ENCODE measurements at regions not wholly inside any gene's neighbourhood (a gene's known extent, or its start where the extent isn't known, plus 50 kb on each side); places are given as distances from the start of the nearest gene placed in this dataset.
"Not testable (repeated sequence)": the region's sequence is repeated elsewhere in the genome, so short reads cannot be mapped to it uniquely, and the experiment has no call there.

DNA sequence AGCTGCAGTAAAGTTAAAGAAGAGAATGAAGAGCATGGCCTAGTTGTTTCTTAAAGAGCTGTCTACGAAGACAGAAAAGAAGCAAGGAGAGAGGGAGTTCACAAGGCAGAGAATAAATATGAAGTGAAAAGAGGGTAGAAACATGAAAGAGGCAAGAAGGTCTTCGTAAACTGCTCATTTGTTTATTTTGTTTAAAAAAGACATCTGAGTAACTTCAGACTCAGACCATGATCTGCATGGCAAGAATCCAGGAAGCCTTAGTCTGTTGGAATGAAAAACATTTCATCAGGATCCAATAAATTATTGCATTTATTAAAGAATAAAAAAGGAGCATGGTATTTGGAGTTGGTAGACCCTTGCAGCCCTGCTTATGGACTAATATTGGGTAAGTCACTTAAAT, 151.1 kb downstream of the SEM1 start:
- no peak for DNase-seq

GRCh38 chr7:96558093-96558492, 151.6 kb downstream of the SEM1 start:
- DNase-seq = no peak

GRCh38 chr7:96557598-96557997, 152.0 kb downstream of the SEM1 start:
- DNase-seq = not testable (repeated sequence)

DNA sequence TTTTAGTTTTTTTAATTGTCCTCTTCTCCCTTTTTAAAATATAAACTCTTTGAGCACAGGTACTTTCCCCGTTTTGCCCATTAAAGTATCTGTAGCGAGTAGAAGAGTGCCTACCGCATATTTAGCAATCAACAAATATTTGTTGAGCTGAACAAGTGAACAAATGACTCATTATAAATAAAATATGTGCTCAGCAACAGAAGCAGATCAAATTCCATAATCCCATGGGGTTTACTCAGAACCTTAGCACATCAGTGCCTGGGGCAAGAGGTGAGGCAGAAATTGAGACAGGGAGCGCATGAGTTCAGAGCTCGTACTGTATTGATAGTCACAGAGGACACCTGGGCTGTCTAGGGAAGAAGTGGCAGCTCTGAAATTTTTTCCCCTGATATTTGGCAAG, 161.0 kb downstream of the SEM1 start:
- no peak for DNase-seq

- no peak for DNase-seq
Measured at GRCh38 chr7:96547371-96547811, 162.3 kb downstream of the SEM1 start.

DNA sequence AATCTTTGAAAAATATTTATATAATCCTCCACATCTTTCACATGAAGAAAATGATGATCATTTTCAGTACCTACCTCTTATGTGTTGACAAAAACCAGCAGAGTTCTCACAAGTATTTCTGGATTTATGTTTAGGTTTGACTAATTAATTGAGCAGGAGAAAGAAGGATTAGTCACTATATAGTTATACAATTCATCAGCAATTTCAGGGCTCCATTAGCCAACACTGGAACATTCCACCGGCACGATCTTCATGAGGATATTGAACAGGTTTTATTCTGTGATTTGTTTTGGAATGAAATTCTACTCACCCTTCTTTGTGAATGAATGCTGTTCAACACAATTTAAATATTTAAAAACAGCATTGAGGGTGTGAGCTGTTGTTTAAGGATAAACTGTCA, 163.2 kb downstream of the SEM1 start:
- no peak for DNase-seq

- DNase-seq = no peak
Measured at GRCh38 chr7:96539471-96539870, 170.2 kb downstream of the SEM1 start.

DNA sequence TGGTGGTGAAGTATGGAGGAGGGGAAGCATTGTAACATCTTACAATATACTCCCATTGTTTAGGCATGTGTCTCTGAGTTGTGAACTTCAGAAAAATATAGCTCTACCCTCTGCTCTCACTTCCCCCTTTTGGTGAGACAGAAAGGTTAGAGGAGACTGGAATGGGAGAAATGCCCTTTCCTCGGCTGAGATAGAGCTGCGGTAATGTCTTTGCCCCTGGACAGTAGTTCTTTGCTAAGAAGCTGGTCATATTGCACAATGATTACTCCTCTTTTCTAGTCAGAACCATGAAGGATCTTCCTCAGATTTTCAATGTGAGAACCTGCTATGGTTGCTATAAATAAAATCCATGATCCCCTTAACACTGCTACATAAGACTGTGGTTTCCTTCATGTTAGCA, 171.0 kb downstream of the SEM1 start:
- no peak for DNase-seq

- DNase-seq = no peak
Measured at GRCh38 chr7:96534221-96534620, 175.4 kb downstream of the SEM1 start.

- DNase-seq = no peak
Measured at GRCh38 chr7:96532428-96532935, 177.2 kb downstream of the SEM1 start.

DNA sequence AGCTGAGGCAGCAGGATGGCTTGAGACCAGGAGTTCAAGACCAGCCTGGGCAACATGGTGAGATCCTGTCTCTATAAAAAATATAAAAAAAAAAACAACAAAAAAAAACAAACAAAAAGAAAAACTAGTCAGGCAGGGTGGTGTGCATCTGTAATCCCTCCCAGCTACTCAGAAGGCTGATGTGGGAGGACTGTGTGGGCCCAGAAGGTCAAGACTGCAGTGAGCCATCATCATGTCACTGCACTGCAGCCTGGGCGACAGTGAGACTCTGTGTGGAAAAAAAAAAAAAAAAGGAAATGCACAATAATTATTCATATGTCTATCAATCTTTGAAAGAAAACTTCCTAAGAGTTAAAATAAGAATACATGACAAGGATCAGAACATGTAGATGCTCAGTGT, 178.3 kb downstream of the SEM1 start:
- no peak for DNase-seq

- no peak for DNase-seq
Measured at GRCh38 chr7:96530786-96531185, 178.9 kb downstream of the SEM1 start.

GRCh38 chr7:96527133-96527827, 182.4 kb downstream of the SEM1 start:
- no peak for DNase-seq

- DNase-seq = no peak
Measured at GRCh38 chr7:96526496-96526895, 183.2 kb downstream of the SEM1 start.

DNA sequence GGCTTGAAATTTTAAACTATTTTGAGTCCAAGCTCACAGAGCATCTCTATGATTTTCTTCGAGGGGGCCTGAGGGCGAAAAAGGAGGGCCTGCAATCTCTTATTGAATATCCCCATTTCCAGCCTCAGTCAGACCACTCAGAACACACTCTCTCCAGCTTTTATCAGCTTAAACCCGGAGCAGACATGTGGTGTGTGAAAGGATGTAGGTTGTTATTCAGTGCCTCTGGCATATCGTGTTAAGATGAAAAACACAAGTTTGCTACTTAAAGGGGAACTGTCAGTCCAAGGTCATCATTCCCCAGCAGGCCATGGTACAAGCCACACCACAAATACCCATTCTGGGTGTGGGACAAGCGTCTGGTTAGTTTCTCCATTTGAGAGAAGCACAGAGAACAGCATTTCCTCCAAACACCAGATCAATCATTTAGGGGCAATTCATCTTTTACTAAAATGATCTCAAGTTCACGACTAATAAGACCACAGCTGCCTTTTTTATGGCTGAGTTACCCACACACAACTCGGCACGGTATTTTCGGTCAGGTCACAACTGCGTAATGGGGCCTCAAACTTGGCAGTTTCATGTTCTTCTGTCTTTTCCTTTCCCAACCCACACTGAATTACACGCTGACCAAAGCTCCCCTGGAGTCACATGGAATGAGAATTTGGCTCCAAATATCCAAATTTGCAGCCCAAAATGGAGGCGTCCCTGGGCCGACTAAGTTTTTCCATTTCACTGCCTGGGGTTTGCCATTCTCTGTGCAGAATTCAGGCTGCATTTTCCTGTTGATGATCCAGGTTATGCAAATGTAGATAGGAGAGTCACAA, 188.4 kb downstream of the SEM1 start:
- no peak for DNase-seq

DNA sequence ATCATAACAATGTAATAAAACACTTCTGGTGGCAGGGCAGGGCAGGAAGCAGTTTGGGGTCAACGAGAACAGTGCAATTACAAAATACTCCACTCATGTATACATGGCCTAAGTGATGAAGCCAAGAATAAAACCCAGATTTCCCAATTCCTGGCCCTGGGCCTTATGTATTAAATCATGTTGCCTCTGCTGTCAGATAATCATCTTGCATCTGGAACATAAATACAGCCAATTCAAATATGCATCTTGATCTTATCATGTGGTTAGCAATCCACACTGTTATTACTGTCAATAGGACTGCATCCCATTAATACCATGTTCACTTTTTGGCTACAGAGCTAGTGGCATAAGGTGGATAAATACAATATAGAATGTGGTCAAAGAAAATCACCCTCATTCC, 186.5 kb upstream of the SLC25A13 start:
- DNase-seq = no peak

DNA sequence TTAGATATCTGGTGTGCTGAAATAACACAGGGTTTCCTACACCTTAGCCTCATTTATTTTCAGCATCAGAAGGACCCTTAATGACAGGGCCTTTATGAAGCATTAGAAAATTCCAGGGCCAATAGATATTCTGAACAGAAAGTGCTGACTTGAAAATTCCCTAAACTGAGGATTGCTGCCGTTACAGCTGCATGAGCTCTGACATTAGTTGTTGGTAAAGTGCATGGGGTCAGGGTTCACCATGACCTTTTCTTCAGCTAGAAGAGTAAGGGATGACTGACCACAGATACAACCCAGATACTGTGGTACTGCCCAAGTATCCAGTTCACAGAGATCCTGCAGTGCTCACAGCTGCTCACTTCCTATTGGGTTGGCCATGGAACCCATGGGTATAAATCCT, 181.7 kb upstream of the SLC25A13 start:
- DNase-seq = no peak

GRCh38 chr7:96501318-96501717, 179.4 kb upstream of the SLC25A13 start:
- DNase-seq = no peak

GRCh38 chr7:96499532-96499931, 177.6 kb upstream of the SLC25A13 start:
- DNase-seq = no peak

DNA sequence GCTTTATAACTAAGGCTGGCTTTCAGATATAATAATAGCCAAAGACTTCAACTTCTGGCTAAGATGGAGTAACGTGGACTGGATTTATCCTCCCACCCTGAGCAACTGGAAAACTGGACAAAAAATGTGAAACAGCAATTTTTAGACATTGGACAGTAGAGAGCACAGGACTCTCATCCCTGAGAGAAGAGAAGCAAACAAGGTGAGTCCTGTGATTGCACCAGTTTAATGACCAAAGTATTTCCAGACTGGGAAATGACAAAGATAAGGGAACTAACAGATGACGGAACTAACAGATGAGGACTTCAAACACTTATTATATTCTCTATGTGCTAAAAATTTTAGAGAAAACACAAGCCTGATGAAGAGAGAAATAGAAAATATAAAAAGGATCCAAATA, 175.7 kb upstream of the SLC25A13 start:
- DNase-seq = no peak

GRCh38 chr7:96495751-96496216, 173.9 kb upstream of the SLC25A13 start:
- no peak for DNase-seq

GRCh38 chr7:96486681-96487080, 164.8 kb upstream of the SLC25A13 start:
- DNase-seq = no peak

GRCh38 chr7:96484845-96485244, 162.9 kb upstream of the SLC25A13 start:
- no peak for DNase-seq

GRCh38 chr7:96484091-96484490, 162.2 kb upstream of the SLC25A13 start:
- no peak for DNase-seq

All from CD4-positive, alpha-beta T cell treated with Interleukin-17A for 4 hours (primary cell).